ENCODE measurements at regions not wholly inside any gene's neighbourhood (a gene's known extent, or its start where the extent isn't known, plus 50 kb on each side); places are given as distances from the start of the nearest gene placed in this dataset.

DNA sequence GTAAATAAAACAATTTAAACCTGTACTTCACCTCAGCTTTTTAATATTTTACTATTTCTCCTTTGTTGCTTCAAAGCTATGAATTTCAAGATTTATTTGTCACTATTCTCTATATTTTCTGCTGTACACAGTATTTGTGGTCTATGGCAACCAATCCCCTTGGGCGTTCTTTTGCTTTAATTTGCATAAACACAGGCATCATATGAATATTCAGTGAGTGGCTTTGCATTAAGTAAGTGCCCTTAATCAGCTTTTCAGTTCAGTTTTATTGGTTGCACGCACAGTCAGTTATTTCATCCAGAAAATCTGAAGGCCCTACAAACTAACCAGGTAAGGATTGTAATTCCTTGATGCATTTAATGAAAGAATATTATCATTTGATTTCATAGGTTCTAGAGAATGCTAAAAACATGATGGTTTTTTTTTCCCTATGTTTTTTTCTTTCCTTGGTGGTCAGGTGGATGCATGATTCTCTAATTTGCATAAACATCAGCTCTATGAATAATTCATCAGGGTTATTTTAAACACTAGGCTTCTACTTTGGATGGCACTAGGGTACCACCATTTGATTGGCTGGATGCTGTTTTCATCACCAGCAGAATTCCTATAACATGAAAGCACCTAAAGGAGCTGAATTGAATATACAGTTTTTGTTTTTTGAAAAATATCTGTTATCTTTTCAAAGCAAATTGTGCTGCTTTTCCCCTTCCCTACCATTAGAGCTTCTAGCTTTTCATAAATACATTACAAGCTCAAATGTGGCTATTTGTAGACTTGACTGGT, 249.2 kb upstream of the CCNH start:
- no peak for DNase-seq (ENCODE audit: low spot score)
- in situ Hi-C loops (cut with MboI; ENCODE audit: low sequenced_read_pairs, unreplicated experiment) = no loop called here
- no peak for TF ChIP-seq CTCF (IDR thresholded peaks at IDR 0.05; ENCODE audit: borderline replicate concordance, control extremely low read depth, extremely low read depth, insufficient read depth, missing control alignments)

- in situ Hi-C loops (cut with MboI; ENCODE audit: low sequenced_read_pairs, unreplicated experiment) = no loop called here
- no peak for TF ChIP-seq CTCF (IDR thresholded peaks at IDR 0.05; ENCODE audit: borderline replicate concordance, control extremely low read depth, extremely low read depth, insufficient read depth, missing control alignments)
- no peak for DNase-seq (ENCODE audit: low spot score)
Measured at GRCh38 chr5:87653242-87653641, 240.5 kb upstream of the CCNH start.

- DNase-seq (ENCODE audit: low spot score) = no peak
- in situ Hi-C loops (cut with MboI; ENCODE audit: low sequenced_read_pairs, unreplicated experiment) = no loop called here
Measured at GRCh38 chr5:87650284-87650683, 237.6 kb upstream of the CCNH start.

DNA sequence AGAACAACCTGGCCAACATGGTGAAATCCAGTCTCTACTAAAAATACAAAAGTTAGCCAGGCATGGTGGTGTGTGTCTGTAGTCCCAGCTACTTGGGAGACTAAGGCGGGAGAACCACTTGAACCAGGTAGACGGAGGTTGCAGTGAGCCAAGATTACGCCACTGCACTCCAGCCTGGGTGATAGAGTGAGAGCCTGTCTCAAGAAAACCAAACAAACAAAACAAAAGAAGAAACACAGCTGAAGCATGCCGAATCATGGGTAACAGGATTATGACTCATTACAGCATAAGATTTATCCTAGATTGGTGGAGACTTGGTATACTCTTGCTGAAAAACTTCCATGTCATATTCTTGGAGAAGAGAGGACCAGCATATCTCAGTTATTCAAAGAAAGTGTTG, 236.7 kb upstream of the CCNH start:
- DNase-seq (ENCODE audit: low spot score) = no peak
- TF ChIP-seq CTCF (IDR thresholded peaks at IDR 0.05; ENCODE audit: borderline replicate concordance, control extremely low read depth, extremely low read depth, insufficient read depth, missing control alignments) = no peak
- in situ Hi-C loops (cut with MboI; ENCODE audit: low sequenced_read_pairs, unreplicated experiment) = no loop called here

More at GRCh38 chr5:87650284-87650683, 237.6 kb upstream of the CCNH start:
- TF ChIP-seq CTCF (IDR thresholded peaks at IDR 0.05; ENCODE audit: borderline replicate concordance, control extremely low read depth, extremely low read depth, insufficient read depth, missing control alignments) = no peak

DNA sequence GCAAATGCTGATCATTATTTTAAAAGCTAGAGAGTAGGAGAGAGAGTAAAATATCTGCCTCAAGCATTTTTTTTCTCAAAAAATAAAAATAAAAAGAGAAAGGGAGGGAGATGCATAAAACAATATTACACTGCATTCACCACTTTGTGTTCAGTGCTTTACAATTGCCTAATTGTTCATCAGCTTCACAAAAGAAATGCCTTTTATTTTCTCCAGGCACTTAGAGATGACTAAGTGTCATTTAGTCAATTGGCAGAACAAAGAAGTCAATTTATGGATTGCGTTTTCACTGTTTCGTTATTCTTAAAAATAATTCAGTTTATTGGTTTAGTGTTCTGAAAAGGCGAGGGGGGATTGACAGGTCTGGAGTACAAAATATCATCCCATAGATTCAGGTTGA, 232.5 kb upstream of the CCNH start:
- no peak for TF ChIP-seq CTCF (IDR thresholded peaks at IDR 0.05; ENCODE audit: borderline replicate concordance, control extremely low read depth, extremely low read depth, insufficient read depth, missing control alignments)
- in situ Hi-C loops (cut with MboI; ENCODE audit: low sequenced_read_pairs, unreplicated experiment) = no loop called here
- no peak for DNase-seq (ENCODE audit: low spot score)

- in situ Hi-C loops (cut with MboI; ENCODE audit: low sequenced_read_pairs, unreplicated experiment) = no loop called here
- DNase-seq (ENCODE audit: low spot score) = no peak
- no peak for TF ChIP-seq CTCF (IDR thresholded peaks at IDR 0.05; ENCODE audit: borderline replicate concordance, control extremely low read depth, extremely low read depth, insufficient read depth, missing control alignments)
Measured at GRCh38 chr5:87640902-87641301, 228.2 kb upstream of the CCNH start.

Measured in GM13976 (cell line).